Mesodermal cell (in vitro differentiated cells): ENCODE measurements at regions not wholly inside any gene's neighbourhood (a gene's known extent, or its start where the extent isn't known, plus 50 kb on each side); places are given as distances from the start of the nearest gene placed in this dataset.
"Not testable (repeated sequence)": the region's sequence is repeated elsewhere in the genome, so short reads cannot be mapped to it uniquely, and the experiment has no call there.

Experiments used
- H3K27ac ChIP-seq: 2 replicates; pipeline ENCODE4 v1.7.0; 2013; ENCODE audit warnings: mild to moderate bottlenecking, low read depth, low read length, moderate library complexity; ENCODE audit not compliant: severe bottlenecking
- H3K36me3 ChIP-seq: 2 replicates; pipeline ENCODE4 v1.7.1; 2013; ENCODE audit warnings: mild to moderate bottlenecking, low read length, moderate library complexity; ENCODE audit not compliant: control insufficient read depth, insufficient read depth
- H3K4me1 ChIP-seq: one replicate; pipeline ENCODE4 v1.7.1; 2013; ENCODE audit warnings: mild to moderate bottlenecking, low read length; ENCODE audit not compliant: insufficient read depth, control insufficient read depth, poor library complexity, severe bottlenecking
- H3K4me3 ChIP-seq: 2 replicates; pipeline ENCODE4 v1.7.0; 2013; ENCODE audit warnings: low read length, control low read depth, mild to moderate bottlenecking; ENCODE audit not compliant: insufficient read depth, poor library complexity, severe bottlenecking; ENCODE audit errors: extremely low read depth
- H3K9me3 ChIP-seq: 2 replicates; pipeline ENCODE4 v1.7.1; 2013; ENCODE audit warnings: mild to moderate bottlenecking, low read length, moderate library complexity; ENCODE audit not compliant: control insufficient read depth
- WGBS, 2 experiments: methylation state at CpG; one replicate each; pipeline ENCODE4 v1.1.5; 2013; ENCODE audit warnings: missing lambda C conversion rate in 2 of 2; ENCODE audit not compliant: insufficient coverage in 2 of 2; 5-methylcytosine and 5-hydroxymethylcytosine counted together

GRCh38 chr4:158958489-158959270 lies 144.2 kb upstream of the RAPGEF2 start:
- no peaks in the 10 kb centered on the region for H3K9me3 ChIP-seq
- no peak overlapping the region for H3K27ac ChIP-seq
- H3K36me3 ChIP-seq: no peaks in the 10 kb centered on the region
- H3K4me1 ChIP-seq: no peaks in the 10 kb centered on the region
- H3K4me3 ChIP-seq: no peak overlapping the region

DNA sequence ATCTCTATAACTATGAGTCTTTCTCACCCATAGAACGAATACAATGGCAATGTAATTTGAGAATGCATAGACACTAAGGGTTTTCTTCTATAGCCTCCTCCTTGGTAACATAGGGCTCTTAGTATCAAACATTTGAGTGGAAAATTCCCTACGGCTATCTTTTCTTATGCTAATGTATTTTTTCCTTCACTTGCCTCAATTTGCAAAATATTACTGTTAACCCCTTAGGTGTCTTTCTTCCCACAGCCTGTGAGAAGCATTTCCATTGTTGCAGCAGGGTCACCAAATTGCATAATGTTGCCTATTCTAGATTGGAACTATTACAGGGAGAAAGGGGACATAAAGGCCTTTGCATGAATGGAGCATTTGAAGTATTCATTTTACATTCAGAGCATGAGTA lies 140.5 kb upstream of the RAPGEF2 start:
- Histone ChIP-seq H3K9me3 (no peaks in the 10 kb centered on the region), H3K27ac (no peak overlapping the region), H3K4me3 (no peak overlapping the region), H3K36me3 (no peaks in the 10 kb centered on the region), H3K4me1 (peaks cover 12% of the 10 kb centered on the region)
- WGBS, 2 experiments: 17% methylated on average over 1 of the region's 2 CpGs; no CpG with 5 or more reads in 1 of the 2 experiments

DNA sequence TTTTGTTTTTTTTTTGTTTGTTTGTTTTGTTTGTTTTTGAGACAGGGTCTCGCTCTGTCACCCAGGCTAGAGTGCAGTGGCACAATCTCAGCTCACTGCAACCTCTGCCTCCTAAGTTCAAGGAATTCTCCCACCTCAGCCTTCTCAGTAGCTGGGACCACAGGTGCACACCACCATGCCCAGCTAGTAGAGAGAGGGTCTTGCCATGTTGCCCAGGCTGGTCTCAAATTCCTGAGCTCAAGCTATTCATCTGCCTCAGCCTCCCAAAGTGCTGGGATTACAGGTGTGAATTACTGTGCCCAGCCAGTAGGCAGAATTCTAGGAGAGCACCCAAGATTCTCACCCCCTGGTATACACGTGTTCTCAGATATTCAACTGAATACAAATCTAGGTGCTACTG lies 139.6 kb upstream of the RAPGEF2 start:
- WGBS, 2 experiments: 80% methylated on average over 1 of the region's 2 CpGs; no CpG with 5 or more reads in 1 of the 2 experiments
- not testable (repeated sequence) for H3K4me3 ChIP-seq, H3K9me3 ChIP-seq, H3K36me3 ChIP-seq, H3K27ac ChIP-seq
- H3K4me1 ChIP-seq: peaks cover 12% of the 10 kb centered on the region

DNA sequence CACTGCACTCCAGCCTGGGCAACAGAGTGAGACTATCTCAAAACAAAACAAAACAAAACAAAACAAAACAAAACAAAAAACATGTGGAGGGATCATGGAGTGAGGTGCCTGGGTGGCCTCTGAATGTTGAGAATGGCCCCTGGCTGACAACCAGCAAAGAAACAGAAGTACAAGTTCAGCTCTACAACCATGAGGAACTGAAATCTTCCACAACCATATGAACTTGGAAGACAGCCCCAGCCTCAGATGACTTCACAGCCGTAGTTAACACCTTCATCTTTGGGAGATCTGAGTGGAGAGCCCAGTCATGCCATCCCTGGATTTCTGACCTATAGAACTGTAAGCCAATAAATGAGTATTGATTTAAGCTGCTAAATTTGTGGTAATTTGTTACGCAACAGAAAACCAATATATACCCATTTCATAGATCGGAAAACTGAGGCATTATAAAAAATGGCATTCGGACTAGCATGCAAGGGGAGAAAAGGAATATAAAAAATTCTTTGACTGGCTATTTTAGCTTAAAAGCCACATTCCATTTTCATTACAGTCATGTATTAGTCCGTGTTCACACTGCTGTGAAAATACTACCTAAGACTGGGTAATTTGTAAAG lies 138.7 kb upstream of the RAPGEF2 start:
- H3K4me1 ChIP-seq: peaks cover 12% of the 10 kb centered on the region
- H3K36me3 ChIP-seq: no peaks in the 10 kb centered on the region
- 80 to 100% methylated on average over 1 of the region's 5 CpGs for WGBS, 2 experiments
- no peaks in the 10 kb centered on the region for H3K9me3 ChIP-seq
- no peak overlapping the region for H3K4me3 ChIP-seq
- H3K27ac ChIP-seq: no peak overlapping the region

DNA sequence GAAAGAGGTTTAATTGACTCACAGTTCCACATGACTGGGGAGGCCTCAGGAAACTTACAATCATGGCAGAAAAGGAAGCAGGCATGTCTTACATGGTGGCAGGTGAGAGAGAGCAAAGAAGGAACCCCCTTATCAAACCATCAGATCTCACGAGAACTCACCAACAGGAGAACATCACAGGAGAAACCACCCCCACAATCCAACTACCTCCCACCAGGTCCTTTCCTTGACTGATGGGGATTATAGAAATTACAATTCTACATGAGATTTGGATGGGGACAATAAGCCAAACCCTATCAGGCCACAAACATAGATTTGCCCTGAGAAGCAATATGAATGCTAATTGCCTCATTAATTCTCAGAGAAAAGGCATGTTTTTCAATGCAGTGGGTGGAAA lies 138.2 kb upstream of the RAPGEF2 start:
- Histone ChIP-seq H3K27ac (no peak overlapping the region), H3K36me3 (no peaks in the 10 kb centered on the region), H3K4me3 (no peak overlapping the region), H3K9me3 (no peaks in the 10 kb centered on the region), H3K4me1 (peaks cover 12% of the 10 kb centered on the region)
- no CpG with 5 or more reads among the region's 1 CpG for WGBS, 2 experiments

DNA sequence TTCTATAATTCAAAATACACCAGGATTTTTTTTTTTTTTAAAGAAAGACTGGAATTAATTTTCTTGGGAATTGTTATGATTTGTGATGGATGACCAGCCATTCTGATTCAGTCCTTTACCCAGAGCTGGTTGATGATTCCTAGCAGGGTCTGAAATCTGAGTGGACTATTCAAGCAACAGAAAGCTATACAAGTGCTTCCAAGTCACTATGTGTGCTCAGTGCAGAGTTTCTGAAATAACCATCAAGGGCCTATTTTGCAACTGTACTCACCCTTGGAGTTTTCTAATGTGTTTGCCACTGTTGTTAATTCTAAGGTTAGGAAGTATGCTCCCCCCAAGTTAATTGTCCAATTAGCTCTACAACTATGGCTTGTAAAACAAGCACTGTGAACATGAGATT lies 137.7 kb upstream of the RAPGEF2 start:
- no peaks in the 10 kb centered on the region for H3K9me3 ChIP-seq
- peaks cover 12% of the 10 kb centered on the region for H3K4me1 ChIP-seq
- H3K4me3 ChIP-seq: no peak overlapping the region
- H3K27ac ChIP-seq: no peak overlapping the region
- H3K36me3 ChIP-seq: no peaks in the 10 kb centered on the region

DNA sequence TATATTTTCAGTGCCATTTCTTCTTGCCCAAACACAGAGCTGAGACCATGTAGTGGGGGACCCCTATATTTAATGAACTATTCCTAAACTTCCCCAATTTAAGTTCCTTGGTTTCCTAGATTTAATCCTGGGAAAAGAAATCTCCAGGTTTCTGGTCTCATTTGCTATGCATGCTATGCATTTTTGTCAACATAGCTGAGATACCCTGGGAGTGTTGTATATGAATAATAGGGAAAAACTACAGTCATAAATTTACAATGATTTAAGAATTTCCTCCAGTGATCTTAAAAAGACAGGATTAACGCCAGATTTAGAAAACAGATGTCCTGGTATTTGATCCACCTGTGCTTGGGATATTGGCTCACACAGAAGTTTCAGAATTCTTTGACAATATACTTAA lies 136.8 kb upstream of the RAPGEF2 start:
- Histone ChIP-seq H3K9me3 (no peaks in the 10 kb centered on the region), H3K36me3 (no peaks in the 10 kb centered on the region), H3K4me1 (peaks cover 18% of the 10 kb centered on the region), H3K27ac (no peak overlapping the region), H3K4me3 (no peak overlapping the region)
- WGBS, 2 experiments: 86 to 100% methylated on average over 1 of the region's 1 CpG

GRCh38 chr4:158968961-158969360 lies 133.9 kb upstream of the RAPGEF2 start:
- 80 to 100% methylated on average over 1 of the region's 3 CpGs for WGBS, 2 experiments
- Histone ChIP-seq H3K27ac (no peak overlapping the region), H3K9me3 (no peaks in the 10 kb centered on the region), H3K36me3 (no peaks in the 10 kb centered on the region), H3K4me1 (peaks cover 18% of the 10 kb centered on the region), H3K4me3 (no peak overlapping the region)

GRCh38 chr4:158970812-158971211 lies 132.1 kb upstream of the RAPGEF2 start:
- Histone ChIP-seq H3K36me3 (no peaks in the 10 kb centered on the region), H3K4me1 (peaks cover 17% of the 10 kb centered on the region), H3K27ac (no peak overlapping the region), H3K9me3 (no peaks in the 10 kb centered on the region), H3K4me3 (no peak overlapping the region)
- WGBS, 2 experiments: 86% methylated on average over 1 of the region's 3 CpGs; no CpG with 5 or more reads in 1 of the 2 experiments

- H3K9me3 ChIP-seq, H3K27ac ChIP-seq, H3K4me3 ChIP-seq, H3K36me3 ChIP-seq, H3K4me1 ChIP-seq: not testable (repeated sequence)
- WGBS, 2 experiments: 100% methylated on average over 1 of the region's 2 CpGs
Observed at GRCh38 chr4:158974438-158974837, 128.4 kb upstream of the RAPGEF2 start.

DNA sequence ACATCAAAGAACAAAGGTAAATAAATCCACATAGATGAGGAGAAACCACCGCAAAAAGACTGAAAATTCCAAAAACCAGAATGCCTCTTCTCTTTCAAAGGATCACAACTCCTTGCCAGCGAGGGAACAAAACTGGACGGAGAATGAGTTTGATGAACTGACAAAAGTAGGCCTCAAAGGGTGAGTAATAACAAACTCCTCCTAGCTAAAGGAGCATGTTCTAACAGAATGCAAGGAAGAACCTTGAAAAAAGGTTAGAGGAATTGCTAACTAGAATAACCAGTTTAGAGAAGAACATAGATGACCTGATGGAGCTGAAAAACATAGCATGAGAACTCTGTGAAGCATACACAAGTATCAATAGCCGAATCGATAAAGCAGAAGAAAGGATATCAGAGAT lies 122.2 kb upstream of the RAPGEF2 start:
- WGBS, 2 experiments: 97 to 100% methylated on average over 4 of the region's 5 CpGs
- not testable (repeated sequence) for H3K4me3 ChIP-seq, H3K27ac ChIP-seq

More for the DNA sequence above, 122.2 kb upstream of the RAPGEF2 start:
- H3K36me3 ChIP-seq, H3K9me3 ChIP-seq, H3K4me1 ChIP-seq: not testable (repeated sequence)
